ENCODE measurements at regions not wholly inside any gene's neighbourhood (a gene's known extent, or its start where the extent isn't known, plus 50 kb on each side); places are given as distances from the start of the nearest gene placed in this dataset.
"Not testable (repeated sequence)": the region's sequence is repeated elsewhere in the genome, so short reads cannot be mapped to it uniquely, and the experiment has no call there.

DNA sequence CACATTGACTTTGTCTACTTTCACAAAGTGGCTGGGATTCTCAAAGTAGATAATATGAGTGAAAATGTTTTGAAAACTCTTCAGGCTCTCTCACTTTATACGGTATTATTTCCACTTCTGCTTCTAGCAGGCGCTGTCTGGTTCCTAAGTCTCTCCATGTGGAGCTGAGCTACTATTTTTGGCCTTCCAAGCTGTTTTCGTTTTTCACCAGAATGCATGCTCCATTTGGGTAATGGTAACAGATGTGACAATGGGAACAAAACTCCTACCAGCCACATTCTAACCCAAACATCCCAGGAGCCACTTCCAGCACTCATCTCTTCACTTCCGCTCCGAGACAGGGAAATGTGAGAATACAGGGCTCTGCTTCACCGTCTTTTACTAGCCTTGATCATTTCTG lies 586.7 kb downstream of the NTRK3 start:
- POLR2A ChIA-PET = no interaction called here

GRCh38 chr15:87668768-87669564 lies 587.6 kb downstream of the NTRK3 start:
- DNase-seq; H3K36me3 ChIP-seq (ENCODE audit: insufficient read depth, low read length); H3K27me3 Mint-ChIP-seq; H3K4me3 ChIP-seq (ENCODE audit: low read length); H3K36me3 Mint-ChIP-seq (ENCODE audit: low read depth); POLR2A ChIA-PET; H3K27ac Mint-ChIP-seq; H3K27ac ChIP-seq (ENCODE audit: low read depth in 1 of 2, low read length in 2 of 2); CTCF ChIA-PET; H3K9me3 ChIP-seq (ENCODE audit: control insufficient read depth in 1 of 2, insufficient read depth in 1 of 2, low read length in 2 of 2); ATAC-seq (ENCODE audit: poor library complexity); H3K27me3 ChIP-seq (ENCODE audit: control insufficient read depth in 1 of 2, insufficient read depth in 2 of 2, low read length in 2 of 2); H3K4me1 Mint-ChIP-seq (ENCODE audit: low read depth); H3K4me3 Mint-ChIP-seq; H3K4me1 ChIP-seq (ENCODE audit: insufficient read depth, low read length); intact Hi-C loops (cut with DNase I, micrococcal nuclease): not testable (repeated sequence)
- peaks cover 16% of the 10 kb centered on the region for H3K9me3 Mint-ChIP-seq

More for the DNA sequence above, 586.7 kb downstream of the NTRK3 start:
- Histone ChIP-seq H3K36me3 (ENCODE audit: insufficient read depth, low read length) (no peaks in the 10 kb centered on the region), H3K9me3 (ENCODE audit: control insufficient read depth in 1 of 2, insufficient read depth in 1 of 2, low read length in 2 of 2) (peaks cover 7% of the 10 kb centered on the region in 2 experiments), H3K27me3 (ENCODE audit: control insufficient read depth in 1 of 2, insufficient read depth in 2 of 2, low read length in 2 of 2) (peaks cover 0 to 3% of the 10 kb centered on the region in 2 experiments), H3K4me1 (ENCODE audit: insufficient read depth, low read length) (no peaks in the 10 kb centered on the region), H3K27ac (ENCODE audit: low read depth in 1 of 2, low read length in 2 of 2) (no peak overlapping the region), H3K4me3 (ENCODE audit: low read length) (no peak overlapping the region)
- DNase-seq (no peak), ATAC-seq (ENCODE audit: poor library complexity) (no peak)
- CTCF ChIA-PET = no interaction called here
- Mint-ChIP-seq H3K27ac (no peak overlapping the region), H3K4me1 (ENCODE audit: low read depth) (no peaks in the 10 kb centered on the region), H3K9me3 (peaks cover 16% of the 10 kb centered on the region), H3K4me3 (no peak overlapping the region), H3K36me3 (ENCODE audit: low read depth) (no peaks in the 10 kb centered on the region), H3K27me3 (no peaks in the 10 kb centered on the region)
- intact Hi-C loops (cut with DNase I, micrococcal nuclease) = no loop called here
- TF ChIP-seq, protein P1, sequence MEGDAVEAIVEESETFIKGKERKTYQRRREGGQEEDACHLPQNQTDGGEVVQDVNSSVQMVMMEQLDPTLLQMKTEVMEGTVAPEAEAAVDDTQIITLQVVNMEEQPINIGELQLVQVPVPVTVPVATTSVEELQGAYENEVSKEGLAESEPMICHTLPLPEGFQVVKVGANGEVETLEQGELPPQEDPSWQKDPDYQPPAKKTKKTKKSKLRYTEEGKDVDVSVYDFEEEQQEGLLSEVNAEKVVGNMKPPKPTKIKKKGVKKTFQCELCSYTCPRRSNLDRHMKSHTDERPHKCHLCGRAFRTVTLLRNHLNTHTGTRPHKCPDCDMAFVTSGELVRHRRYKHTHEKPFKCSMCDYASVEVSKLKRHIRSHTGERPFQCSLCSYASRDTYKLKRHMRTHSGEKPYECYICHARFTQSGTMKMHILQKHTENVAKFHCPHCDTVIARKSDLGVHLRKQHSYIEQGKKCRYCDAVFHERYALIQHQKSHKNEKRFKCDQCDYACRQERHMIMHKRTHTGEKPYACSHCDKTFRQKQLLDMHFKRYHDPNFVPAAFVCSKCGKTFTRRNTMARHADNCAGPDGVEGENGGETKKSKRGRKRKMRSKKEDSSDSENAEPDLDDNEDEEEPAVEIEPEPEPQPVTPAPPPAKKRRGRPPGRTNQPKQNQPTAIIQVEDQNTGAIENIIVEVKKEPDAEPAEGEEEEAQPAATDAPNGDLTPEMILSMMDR (IDR thresholded peaks at IDR 0.05) = no peak

- DNase-seq (no peak), ATAC-seq (ENCODE audit: poor library complexity) (no peak)
- Mint-ChIP-seq H3K27me3 (no peaks in the 10 kb centered on the region), H3K27ac (no peak overlapping the region), H3K4me3 (no peak overlapping the region), H3K4me1 (ENCODE audit: low read depth) (no peaks in the 10 kb centered on the region), H3K9me3 (peaks cover 15% of the 10 kb centered on the region), H3K36me3 (ENCODE audit: low read depth) (no peaks in the 10 kb centered on the region)
- H3K9me3 ChIP-seq (ENCODE audit: control insufficient read depth in 1 of 2, insufficient read depth in 1 of 2, low read length in 2 of 2) = peaks cover 7 to 19% of the 10 kb centered on the region in 2 experiments
- ChIA-PET CTCF (no interaction called here), POLR2A (no interaction called here)
- H3K4me1 ChIP-seq (ENCODE audit: insufficient read depth, low read length) = no peaks in the 10 kb centered on the region
- peaks cover 0 to 3% of the 10 kb centered on the region in 2 experiments for H3K27me3 ChIP-seq (ENCODE audit: control insufficient read depth in 1 of 2, insufficient read depth in 2 of 2, low read length in 2 of 2)
- no peak overlapping the region for H3K27ac ChIP-seq (ENCODE audit: low read depth in 1 of 2, low read length in 2 of 2)
- H3K36me3 ChIP-seq (ENCODE audit: insufficient read depth, low read length) = no peaks in the 10 kb centered on the region
- intact Hi-C loops (cut with DNase I, micrococcal nuclease) = no loop called here
- TF ChIP-seq, protein P1 (IDR thresholded peaks at IDR 0.05) = no peak
- H3K4me3 ChIP-seq (ENCODE audit: low read length) = no peak overlapping the region
Observed at GRCh38 chr15:87667643-87668042, 588.9 kb downstream of the NTRK3 start.

DNA sequence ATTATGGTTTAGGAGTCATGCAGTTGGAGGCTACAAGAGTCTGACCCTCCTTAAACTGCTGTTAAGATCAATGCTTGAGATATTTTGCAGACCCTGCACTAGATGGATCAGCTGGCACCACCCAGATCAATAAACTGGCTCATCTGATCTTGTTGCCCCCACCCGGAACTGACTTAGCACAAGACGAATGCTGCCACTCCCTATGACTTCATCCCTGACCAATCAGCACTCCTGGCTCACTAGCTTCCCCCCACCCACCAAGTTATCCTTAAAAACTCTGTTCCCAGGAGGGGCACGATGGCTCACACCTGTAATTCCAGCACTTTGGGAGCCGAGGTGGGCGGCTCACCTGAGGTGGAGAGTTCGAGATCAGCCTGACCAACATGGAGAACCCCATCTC lies 594.0 kb downstream of the NTRK3 start:
- H3K9me3 ChIP-seq (ENCODE audit: control insufficient read depth in 1 of 2, insufficient read depth in 1 of 2, low read length in 2 of 2) = peaks cover 2 to 17% of the 10 kb centered on the region in 2 experiments
- ChIA-PET POLR2A (no interaction called here), CTCF (no interaction called here)
- no peak overlapping the region for H3K27ac ChIP-seq (ENCODE audit: low read depth in 1 of 2, low read length in 2 of 2)
- no peak overlapping the region for H3K27ac Mint-ChIP-seq
- H3K4me1 ChIP-seq (ENCODE audit: insufficient read depth, low read length) = no peaks in the 10 kb centered on the region
- DNase-seq (no peak), ATAC-seq (ENCODE audit: poor library complexity) (no peak)
- no peak overlapping the region for H3K4me3 Mint-ChIP-seq
- no peaks in the 10 kb centered on the region for H3K4me1 Mint-ChIP-seq (ENCODE audit: low read depth)
- TF ChIP-seq, protein P1 (IDR thresholded peaks at IDR 0.05) = no peak
- peaks cover 6% of the 10 kb centered on the region for H3K9me3 Mint-ChIP-seq
- no peaks in the 10 kb centered on the region for H3K36me3 ChIP-seq (ENCODE audit: insufficient read depth, low read length)
- no peaks in the 10 kb centered on the region for H3K27me3 Mint-ChIP-seq
- peaks cover 0 to 2% of the 10 kb centered on the region in 2 experiments for H3K27me3 ChIP-seq (ENCODE audit: control insufficient read depth in 1 of 2, insufficient read depth in 2 of 2, low read length in 2 of 2)
- no peak overlapping the region for H3K4me3 ChIP-seq (ENCODE audit: low read length)
- intact Hi-C loops (cut with DNase I, micrococcal nuclease) = no loop called here
- H3K36me3 Mint-ChIP-seq (ENCODE audit: low read depth) = no peaks in the 10 kb centered on the region

Measured in CD4-positive, alpha-beta T cell (primary cell).